Epithelial cell of esophagus (primary cell): ENCODE measurements at regions not wholly inside any gene's neighbourhood (a gene's known extent, or its start where the extent isn't known, plus 50 kb on each side); places are given as distances from the start of the nearest gene placed in this dataset.

Source experiments
- DNase-seq: peaks from one replicate; pipeline ENCODE4 v3.0.0; 2010; ENCODE audit warnings: low read depth
- H3K4me3 ChIP-seq: 2 replicates; pipeline ENCODE4 v1.5.1; 2011; ENCODE audit warnings: mild to moderate bottlenecking, low read length, control low read depth
- CTCF ChIP-seq: IDR thresholded peaks from 2 replicates; pipeline ENCODE4 v1.5.1; 2011; ENCODE audit warnings: low read depth, mild to moderate bottlenecking, low read length, control low read depth, inconsistent platforms; ENCODE audit not compliant: insufficient read depth; ENCODE audit errors: missing control alignments

DNA sequence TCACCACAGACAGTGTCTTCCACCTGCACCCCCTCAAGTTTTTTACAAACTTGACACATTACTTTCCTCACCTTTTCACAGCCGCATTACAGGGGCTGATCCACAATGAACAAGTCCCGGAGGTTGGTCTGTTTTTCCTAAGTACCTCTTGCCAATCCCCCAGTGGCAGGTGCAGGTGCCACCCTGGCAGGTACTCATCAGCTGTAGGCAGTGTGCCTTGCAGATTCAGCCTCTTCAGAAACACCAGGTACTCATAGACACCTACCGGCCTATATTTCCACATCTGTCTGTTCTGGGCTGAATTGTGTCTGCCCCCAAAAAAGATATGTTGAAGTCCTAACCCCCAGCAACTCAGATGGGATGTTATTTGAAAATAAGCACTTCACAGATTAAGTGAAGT lies 81.4 kb upstream of the CNIH3 start:
- DNase-seq = no peak
- TF ChIP-seq CTCF = no peak
- H3K4me3 ChIP-seq = no peak overlapping the region

DNA sequence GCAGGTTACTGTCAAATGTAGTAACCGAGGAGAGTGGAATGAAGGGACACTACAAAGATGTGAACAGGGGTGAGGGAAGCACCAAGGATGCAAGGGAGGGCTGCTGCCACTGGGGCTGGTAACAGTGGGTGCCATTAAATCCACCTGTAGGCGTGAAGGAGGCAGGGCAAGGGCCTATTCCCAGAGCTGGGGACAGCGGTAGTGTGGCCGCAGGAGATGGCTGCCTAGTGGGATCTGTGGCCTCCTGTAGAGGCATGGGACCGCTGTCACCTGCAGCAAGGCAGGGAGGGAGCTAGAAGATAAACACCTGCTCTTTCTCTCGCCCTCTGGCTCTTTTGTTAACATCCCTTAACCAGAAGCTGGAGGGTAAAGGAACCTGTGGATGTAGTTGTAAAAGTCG lies 80.5 kb upstream of the CNIH3 start:
- no peak for DNase-seq
- TF ChIP-seq CTCF = no peak
- no peak overlapping the region for H3K4me3 ChIP-seq

DNA sequence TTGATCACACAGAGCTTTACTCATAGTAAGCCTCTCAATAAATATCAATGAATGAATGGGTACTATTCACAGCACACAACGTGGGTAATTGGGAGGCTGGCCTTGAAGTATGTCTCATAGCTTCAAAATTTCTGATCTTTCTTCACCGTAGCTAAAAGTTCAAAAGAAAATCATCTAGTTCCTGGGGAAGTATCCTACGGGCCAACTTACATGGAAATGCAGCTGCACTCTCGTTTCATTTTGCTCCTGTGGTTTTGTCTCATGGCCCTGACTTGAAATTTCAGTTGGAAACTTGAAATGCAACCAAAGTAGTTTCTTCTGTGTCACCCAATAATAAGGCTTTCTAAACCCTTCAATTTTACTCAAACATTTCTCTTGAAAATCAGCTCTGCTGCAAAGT lies 76.1 kb upstream of the CNIH3 start:
- H3K4me3 ChIP-seq = no peak overlapping the region
- TF ChIP-seq CTCF = no peak
- DNase-seq = no peak

DNA sequence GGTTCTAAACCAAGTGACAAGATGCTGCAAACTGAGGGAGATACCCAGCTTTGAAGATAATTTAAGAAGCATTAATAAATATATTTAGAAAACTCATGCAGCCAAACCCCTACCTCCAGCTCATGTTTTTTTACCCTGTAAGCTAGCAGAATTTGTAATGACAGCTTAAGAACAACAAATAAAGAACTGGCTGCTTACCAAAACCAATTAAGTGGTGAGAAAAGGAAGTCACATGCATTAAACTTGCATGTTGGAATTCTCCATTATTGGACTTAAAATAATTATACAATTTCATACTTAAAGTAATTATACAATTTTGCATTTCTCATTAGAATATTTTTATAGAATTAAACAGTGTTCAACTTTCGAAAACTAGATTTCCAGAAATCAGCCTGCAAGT lies 75.6 kb upstream of the CNIH3 start:
- TF ChIP-seq CTCF = no peak
- no peak overlapping the region for H3K4me3 ChIP-seq
- DNase-seq = no peak

- no peak overlapping the region for H3K4me3 ChIP-seq
- DNase-seq = no peak
- TF ChIP-seq CTCF = no peak
Measured at GRCh38 chr1:224541072-224541790, 74.9 kb upstream of the CNIH3 start.

GRCh38 chr1:224541901-224542630 lies 74.1 kb upstream of the CNIH3 start:
- H3K4me3 ChIP-seq = no peak overlapping the region
- no peak for TF ChIP-seq CTCF
- peak; percentile 27 for DNase-seq
